22Rv1 (cell line): ENCODE measurements at regions not wholly inside any gene's neighbourhood (a gene's known extent, or its start where the extent isn't known, plus 50 kb on each side); places are given as distances from the start of the nearest gene placed in this dataset.

Source experiments
- H3K27ac ChIP-seq: fragments of 450-650 bp; 2 replicates; pipeline ENCODE4 v1.5.1; 2017
- ZFX ChIP-seq: fragments of 450-650 bp; IDR thresholded peaks from 2 replicates; pipeline ENCODE4 v1.6.1; 2017; ENCODE audit warnings: antibody characterized with exemption, borderline replicate concordance
- TF ChIP-seq, protein P1 (sequence below): fragments of 450-650 bp; IDR thresholded peaks from 2 replicates; pipeline ENCODE4 v1.5.1; 2017; ENCODE audit warnings: mild to moderate bottlenecking

DNA sequence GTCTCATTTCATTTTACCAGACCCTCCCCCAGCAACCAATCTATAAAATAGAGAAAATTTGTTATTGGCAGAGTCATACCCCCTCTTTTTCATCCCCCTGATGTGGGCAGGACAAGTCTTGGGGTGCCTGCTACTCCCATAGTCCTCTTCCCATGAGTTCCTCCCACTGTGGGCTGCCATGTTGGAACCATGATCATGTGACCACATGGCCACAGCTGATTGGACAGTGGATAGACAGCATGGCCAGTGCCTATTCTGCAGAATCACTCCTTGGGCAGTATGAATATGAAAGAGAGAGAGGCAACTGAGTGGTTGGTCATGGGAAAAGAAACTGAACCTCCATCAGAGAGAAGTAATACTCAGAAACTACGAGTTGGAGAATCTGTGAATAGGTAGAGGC is 84.9 kb downstream of the PDCL3 start:
- no peak overlapping the region for H3K27ac ChIP-seq
- TF ChIP-seq ZFX: no peak
- TF ChIP-seq, protein P1, sequence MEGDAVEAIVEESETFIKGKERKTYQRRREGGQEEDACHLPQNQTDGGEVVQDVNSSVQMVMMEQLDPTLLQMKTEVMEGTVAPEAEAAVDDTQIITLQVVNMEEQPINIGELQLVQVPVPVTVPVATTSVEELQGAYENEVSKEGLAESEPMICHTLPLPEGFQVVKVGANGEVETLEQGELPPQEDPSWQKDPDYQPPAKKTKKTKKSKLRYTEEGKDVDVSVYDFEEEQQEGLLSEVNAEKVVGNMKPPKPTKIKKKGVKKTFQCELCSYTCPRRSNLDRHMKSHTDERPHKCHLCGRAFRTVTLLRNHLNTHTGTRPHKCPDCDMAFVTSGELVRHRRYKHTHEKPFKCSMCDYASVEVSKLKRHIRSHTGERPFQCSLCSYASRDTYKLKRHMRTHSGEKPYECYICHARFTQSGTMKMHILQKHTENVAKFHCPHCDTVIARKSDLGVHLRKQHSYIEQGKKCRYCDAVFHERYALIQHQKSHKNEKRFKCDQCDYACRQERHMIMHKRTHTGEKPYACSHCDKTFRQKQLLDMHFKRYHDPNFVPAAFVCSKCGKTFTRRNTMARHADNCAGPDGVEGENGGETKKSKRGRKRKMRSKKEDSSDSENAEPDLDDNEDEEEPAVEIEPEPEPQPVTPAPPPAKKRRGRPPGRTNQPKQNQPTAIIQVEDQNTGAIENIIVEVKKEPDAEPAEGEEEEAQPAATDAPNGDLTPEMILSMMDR: no peak

DNA sequence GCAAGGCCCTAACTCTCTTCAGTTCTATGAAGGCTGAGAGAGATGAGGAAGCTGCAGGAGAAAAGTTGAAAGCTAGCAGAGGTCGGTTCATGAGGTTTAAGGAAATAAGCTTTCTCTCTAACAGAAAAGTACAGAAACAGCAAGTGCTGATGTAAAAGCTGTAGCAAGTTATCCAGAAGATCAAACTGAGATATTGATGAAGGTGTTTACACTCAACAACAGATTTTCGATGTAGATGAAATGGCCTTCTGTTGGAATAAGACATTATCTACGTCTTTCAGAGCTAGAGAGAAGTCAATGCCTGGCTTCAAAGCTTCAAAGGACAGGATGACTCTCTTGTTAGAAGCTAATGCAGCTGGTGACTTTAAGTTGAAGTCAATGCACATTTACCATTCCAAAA is 87.4 kb downstream of the PDCL3 start:
- TF ChIP-seq, protein P1: no peak
- no peak for TF ChIP-seq ZFX
- H3K27ac ChIP-seq: no peak overlapping the region

DNA sequence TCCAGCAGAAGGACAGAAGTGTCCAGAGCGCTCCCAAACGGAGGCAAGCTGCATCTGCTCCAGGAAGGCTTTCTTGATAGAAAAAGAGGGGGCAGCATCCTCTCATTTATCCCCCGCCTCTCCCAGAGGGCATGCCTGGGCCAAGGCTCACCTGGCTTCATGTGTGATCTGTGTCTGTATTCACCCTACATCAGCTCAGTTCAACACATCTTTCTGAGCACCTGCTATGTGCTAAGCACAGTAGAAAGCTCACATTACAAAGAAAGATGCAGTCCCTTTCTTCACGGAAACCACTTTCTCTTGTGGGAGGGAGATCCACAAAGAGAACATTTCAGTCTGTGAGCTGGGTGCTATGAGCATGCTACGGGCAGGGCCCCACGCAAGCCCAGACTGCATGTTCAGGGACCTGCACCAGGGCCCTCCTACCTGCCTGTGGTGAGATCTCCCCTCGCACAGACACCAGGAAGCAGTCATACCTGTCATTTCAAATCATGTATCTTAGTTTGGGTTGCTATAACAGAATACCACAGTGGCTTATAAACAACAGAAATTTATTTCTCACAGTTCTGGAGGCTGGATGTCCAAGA is 90.7 kb downstream of the PDCL3 start:
- TF ChIP-seq, protein P1: no peak
- no peak for TF ChIP-seq ZFX
- H3K27ac ChIP-seq: no peak overlapping the region

DNA sequence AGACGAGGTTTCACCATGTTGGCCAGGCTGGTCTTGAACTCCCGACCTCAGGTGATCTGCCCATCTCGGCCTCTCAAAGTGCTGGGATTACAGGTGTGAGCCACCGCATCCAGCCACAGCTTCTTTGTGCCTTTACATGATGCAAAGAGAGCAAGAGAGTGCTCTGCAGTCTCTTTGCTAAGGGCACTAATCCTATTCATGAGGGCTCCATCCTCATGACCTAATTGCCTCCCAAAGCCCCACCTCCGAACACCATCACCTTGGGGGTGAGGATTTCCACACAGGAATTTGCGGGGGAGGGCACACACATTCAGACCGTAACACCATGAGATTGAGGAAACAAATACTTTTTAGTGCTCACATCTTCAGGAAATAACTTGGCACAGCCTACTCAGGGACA is 91.8 kb downstream of the PDCL3 start:
- TF ChIP-seq ZFX: no peak
- TF ChIP-seq, protein P1: no peak
- H3K27ac ChIP-seq: no peak overlapping the region

DNA sequence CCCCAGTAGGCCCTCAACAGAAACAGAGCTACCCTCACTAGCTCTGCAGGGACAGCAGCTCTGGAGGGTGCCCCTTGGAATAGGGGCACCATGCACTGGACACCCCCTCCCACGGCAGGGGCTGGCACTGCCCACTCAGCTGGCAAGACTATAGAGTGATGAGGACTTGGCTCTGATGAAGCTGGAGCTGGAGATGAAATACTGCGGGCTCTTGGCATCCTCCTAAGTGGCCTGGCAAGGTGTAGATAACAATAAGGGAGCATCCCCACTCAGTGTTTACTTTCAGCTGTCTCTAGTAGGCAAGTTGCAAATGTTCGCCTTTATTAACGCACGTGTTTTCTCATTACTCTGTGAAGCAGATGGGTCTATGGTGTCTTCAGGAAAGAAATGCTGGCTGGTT is 92.7 kb downstream of the PDCL3 start:
- H3K27ac ChIP-seq: no peak overlapping the region
- TF ChIP-seq, protein P1: no peak
- no peak for TF ChIP-seq ZFX

DNA sequence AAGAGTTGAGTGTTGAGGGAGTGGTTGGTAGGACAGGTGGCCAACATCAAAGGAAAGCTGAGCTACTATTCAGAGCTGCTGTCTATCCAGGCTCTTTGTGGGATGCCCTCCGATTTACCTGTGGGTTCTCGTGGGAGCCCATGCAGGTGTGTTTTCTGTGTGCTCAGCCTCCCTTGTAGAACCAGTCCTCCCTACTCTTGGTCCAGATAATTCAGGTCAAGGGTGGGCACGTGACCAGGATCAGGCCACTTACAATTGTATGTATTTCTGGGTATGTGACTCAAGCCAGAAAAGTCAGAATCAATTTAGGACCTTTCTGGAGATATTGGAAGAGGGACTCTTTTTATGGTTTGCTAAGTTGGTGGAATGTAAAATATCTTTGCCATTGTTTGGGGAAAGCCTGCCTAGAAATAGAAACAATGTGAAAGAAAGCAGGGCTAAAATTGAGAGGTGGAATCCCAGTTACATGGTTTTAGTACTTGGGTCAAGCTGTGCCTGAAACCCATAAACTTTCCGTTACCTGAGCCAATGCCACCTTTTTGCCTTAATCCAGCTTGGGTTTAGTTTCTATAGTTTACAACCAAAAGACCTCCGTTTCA is 93.2 kb downstream of the PDCL3 start:
- no peak overlapping the region for H3K27ac ChIP-seq
- TF ChIP-seq ZFX: no peak
- TF ChIP-seq, protein P1: no peak

DNA sequence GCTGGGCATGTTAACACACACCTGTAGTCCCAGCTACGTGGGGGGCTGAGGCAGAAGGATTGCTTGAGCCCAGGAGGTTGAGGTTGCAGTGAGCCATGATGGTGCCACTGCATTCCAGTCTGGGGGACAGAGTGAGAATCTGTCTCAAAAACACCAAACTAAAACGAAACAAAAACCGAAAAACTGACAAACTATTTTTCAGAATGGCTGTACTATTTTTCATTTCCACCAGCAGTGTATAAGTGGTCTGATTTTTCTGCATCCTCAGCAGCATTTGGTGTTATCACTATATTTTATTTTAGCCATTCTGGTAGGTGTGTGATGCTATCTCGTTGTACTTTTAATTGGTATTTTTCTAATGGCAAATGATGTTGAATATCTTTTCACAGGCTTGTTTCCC is 95.2 kb downstream of the PDCL3 start:
- TF ChIP-seq ZFX: no peak
- TF ChIP-seq, protein P1: no peak

More for the DNA sequence above, 95.2 kb downstream of the PDCL3 start:
- no peak overlapping the region for H3K27ac ChIP-seq
